ENCODE measurements at regions not wholly inside any gene's neighbourhood (a gene's known extent, or its start where the extent isn't known, plus 50 kb on each side); places are given as distances from the start of the nearest gene placed in this dataset.

DNA sequence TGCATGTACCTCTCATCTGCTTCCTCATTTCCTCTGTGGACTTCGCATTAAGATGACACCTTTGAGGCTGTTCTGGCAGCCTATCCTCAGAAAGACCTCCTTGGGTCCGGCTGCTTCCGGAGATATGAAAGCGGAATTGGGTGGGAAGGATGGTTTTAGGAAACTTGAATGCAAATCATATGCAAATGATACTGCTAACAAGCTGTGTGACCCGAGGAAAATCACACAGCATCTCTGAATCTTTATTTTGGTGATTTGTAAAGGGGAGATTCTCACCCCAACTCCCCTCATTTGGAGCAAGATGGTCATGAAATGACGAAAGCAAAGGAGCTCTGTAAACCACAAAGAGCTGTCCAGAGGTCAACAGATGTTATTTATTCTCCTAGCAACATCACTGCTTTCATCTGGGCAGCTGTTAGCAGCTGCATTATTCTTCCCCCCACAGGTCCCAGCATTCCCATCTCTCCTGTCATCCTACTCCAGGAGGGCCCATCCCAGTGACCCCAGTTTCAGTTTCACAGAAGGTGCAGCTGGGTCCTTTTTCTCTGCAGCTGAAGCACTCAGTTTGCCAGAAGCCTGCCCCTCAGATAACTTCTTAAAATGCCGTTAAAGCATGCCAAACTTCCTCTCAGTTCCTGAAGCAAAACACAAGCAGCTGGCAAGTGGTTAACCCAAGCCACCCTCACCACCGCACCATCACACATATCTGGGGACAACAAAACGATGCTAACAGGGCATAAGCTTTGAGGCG, 269.5 kb downstream of the SEC61B start:
- Histone ChIP-seq H3K79me2 (ENCODE audit: insufficient read depth, low read length) (no peaks in the 10 kb centered on the region), H2AFZ (ENCODE audit: low read length) (no peak overlapping the region), H3K36me3 (replicated peaks in 1 of 2; ENCODE audit: control insufficient read depth in 1 of 2, insufficient read depth in 2 of 2, low read length in 2 of 2) (no peaks in the 10 kb centered on the region), H4K20me1 (ENCODE audit: insufficient read depth, low read length) (no peaks in the 10 kb centered on the region), H3K9me3 (ENCODE audit: low read length) (no peaks in the 10 kb centered on the region), H3K9ac (ENCODE audit: insufficient read depth, low read depth, low read length) (no peak overlapping the region), H3K27me3 (ENCODE audit: control insufficient read depth in 1 of 2, insufficient read depth in 2 of 2, low read length in 2 of 2) (peaks cover 0 to 3% of the 10 kb centered on the region in 2 experiments; a peak in 1 of 5 replicates), H3K4me2 (ENCODE audit: low read depth, low read length) (no peak overlapping the region), H3K4me1 (ENCODE audit: insufficient read depth, low read length) (no peaks in the 10 kb centered on the region), H3K4me3 (replicated peaks in 1 of 3; ENCODE audit: insufficient read depth in 1 of 3, low read depth in 2 of 3, low read length in 3 of 3) (no peak overlapping the region), H3K27ac (ENCODE audit: extremely low read length, insufficient read depth, low read length) (no peak overlapping the region)
- ChIA-PET POLR2A (no interaction called here), CTCF (ENCODE audit: low intra/inter-chr PET ratio, low total read pairs) (no interaction called here)
- BruUV-seq (replicated peaks) = no TSS peak
- DNase-seq (ENCODE audit: low spot score) = no peak
- in situ Hi-C loops (cut with HindIII; ENCODE audit: extremely low pct_ligation_motif_present, low pct_unique_long_range_greater_than_20kb) (no loop called here), intact Hi-C loops (cut with micrococcal nuclease; ENCODE audit: unreplicated experiment) (no loop called here)
- 33% methylated on average over 10 of the region's 10 CpGs for whole genome bisulfite sequencing (ENCODE audit: low lambda C conversion rate)
- ATAC-seq = no peak
- FAIRE-seq = no peak
- TF ChIP-seq BCL6 (CRISPR knock-in tag; IDR thresholded peaks at IDR 0.05) = no peak
- no peak for TF ChIP-seq NFRKB (IDR thresholded peaks at IDR 0.05)
- no peak for TF ChIP-seq MED13 (CRISPR knock-in tag; IDR thresholded peaks at IDR 0.05)
- TF ChIP-seq TEAD3 (CRISPR knock-in tag; optimal IDR thresholded peaks at IDR 0.05; ENCODE audit: borderline replicate concordance) = no peak
- TF ChIP-seq, protein P1, sequence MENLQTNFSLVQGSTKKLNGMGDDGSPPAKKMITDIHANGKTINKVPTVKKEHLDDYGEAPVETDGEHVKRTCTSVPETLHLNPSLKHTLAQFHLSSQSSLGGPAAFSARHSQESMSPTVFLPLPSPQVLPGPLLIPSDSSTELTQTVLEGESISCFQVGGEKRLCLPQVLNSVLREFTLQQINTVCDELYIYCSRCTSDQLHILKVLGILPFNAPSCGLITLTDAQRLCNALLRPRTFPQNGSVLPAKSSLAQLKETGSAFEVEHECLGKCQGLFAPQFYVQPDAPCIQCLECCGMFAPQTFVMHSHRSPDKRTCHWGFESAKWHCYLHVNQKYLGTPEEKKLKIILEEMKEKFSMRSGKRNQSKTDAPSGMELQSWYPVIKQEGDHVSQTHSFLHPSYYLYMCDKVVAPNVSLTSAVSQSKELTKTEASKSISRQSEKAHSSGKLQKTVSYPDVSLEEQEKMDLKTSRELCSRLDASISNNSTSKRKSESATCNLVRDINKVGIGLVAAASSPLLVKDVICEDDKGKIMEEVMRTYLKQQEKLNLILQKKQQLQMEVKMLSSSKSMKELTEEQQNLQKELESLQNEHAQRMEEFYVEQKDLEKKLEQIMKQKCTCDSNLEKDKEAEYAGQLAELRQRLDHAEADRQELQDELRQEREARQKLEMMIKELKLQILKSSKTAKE (CRISPR knock-in tag; IDR thresholded peaks at IDR 0.05; ENCODE audit: borderline replicate concordance) = no peak
- TF ChIP-seq, protein P2, sequence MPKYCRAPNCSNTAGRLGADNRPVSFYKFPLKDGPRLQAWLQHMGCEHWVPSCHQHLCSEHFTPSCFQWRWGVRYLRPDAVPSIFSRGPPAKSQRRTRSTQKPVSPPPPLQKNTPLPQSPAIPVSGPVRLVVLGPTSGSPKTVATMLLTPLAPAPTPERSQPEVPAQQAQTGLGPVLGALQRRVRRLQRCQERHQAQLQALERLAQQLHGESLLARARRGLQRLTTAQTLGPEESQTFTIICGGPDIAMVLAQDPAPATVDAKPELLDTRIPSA (CRISPR knock-in tag; IDR thresholded peaks at IDR 0.05; ENCODE audit: borderline replicate concordance) = no peak
- TF ChIP-seq ZNF556 (CRISPR knock-in tag; IDR thresholded peaks at IDR 0.05; ENCODE audit: borderline replicate concordance) = no peak
- no peak for TF ChIP-seq BRD4 (CRISPR knock-in tag; IDR thresholded peaks at IDR 0.05)
- TF ChIP-seq ZFYVE20 (CRISPR knock-in tag; IDR thresholded peaks at IDR 0.05; ENCODE audit: borderline replicate concordance, low read depth) = no peak
- TF ChIP-seq MXD4 (CRISPR knock-in tag; IDR thresholded peaks at IDR 0.05) = no peak
- no peak for TF ChIP-seq ZNF687 (CRISPR knock-in tag; IDR thresholded peaks at IDR 0.05)
- TF ChIP-seq TEAD2 (CRISPR knock-in tag; IDR thresholded peaks at IDR 0.05) = no peak
- TF ChIP-seq ZBTB8A (CRISPR knock-in tag; IDR thresholded peaks at IDR 0.05; ENCODE audit: borderline replicate concordance, low read depth) = no peak
- TF ChIP-seq RBFOX2 (IDR thresholded peaks at IDR 0.05; ENCODE audit: low read depth, low read length) = no peak
